K562 (cell line): ENCODE measurements at regions not wholly inside any gene's neighbourhood (a gene's known extent, or its start where the extent isn't known, plus 50 kb on each side); places are given as distances from the start of the nearest gene placed in this dataset.

Experiments
- ATAC-seq: fragments of 200-7000 bp; cut with Tn5 transposase; 3 replicates; pipeline ENCODE4 v1.9.1; 2020; ENCODE audit warnings: moderate library complexity
- BruUV-seq: library from RNA; stranded (reverse); fragments of 400-500 nt; replicated peaks from 2 replicates; lab custom pipeline; 2021; lab: Mats Ljungman, UMichigan
- CTCF ChIA-PET: fragments of 300-600 bp; formaldehyde crosslinking; extraction: SDS; loops from one replicate; lab custom pipeline; 2021; ENCODE audit warnings: low intra/inter-chr PET ratio; lab: Yijun Ruan, JAX
- POLR2A ChIA-PET: fragments of 300-600, 350-650 bp; sonication (Branson Sonifier 250); formaldehyde crosslinking; extraction: SDS; loops from one replicate; lab custom pipeline; 2021; ENCODE audit warnings: antibody characterized with exemption, inconsistent platforms; lab: Yijun Ruan, JAX
- DNase-seq, 4 experiments: peaks; one replicate each; pipeline versions ENCODE4 v3.0.0 to v3.0.0-alpha.2; 2011 to 2018; ENCODE audit warnings: low spot score in 3 of 4, mixed read lengths in 3 of 4; ENCODE audit errors: extremely low read depth in 1 of 4
- FAIRE-seq: peaks from 2 replicates; lab custom pipeline; 2011; peaks lifted over from hg19 to GRCh38; lab: Jason Lieb, UNC
- H2AFZ ChIP-seq: 2 replicates; pipeline ENCODE4 v1.6.0; 2011; ENCODE audit warnings: low read depth, low read length, control low read depth, inconsistent platforms
- H3K27ac ChIP-seq: fragments of 200-600 bp; 3 replicates; pipeline ENCODE4 v1.8.0; 2011; ENCODE audit warnings: low read depth, mild to moderate bottlenecking, control low read depth, inconsistent platforms, low read length, moderate library complexity, mixed read lengths; ENCODE audit errors: extremely low read depth
- H3K27me3 ChIP-seq, 2 experiments: fragments of 300-600 bp in 1 of 2; 2 replicates in 1 of 2; 3 replicates in 1 of 2; pipeline versions ENCODE4 v1.6.0 to v1.8.0; 2011; ENCODE audit warnings: inconsistent platforms in 2 of 2, low read length in 2 of 2, mild to moderate bottlenecking in 1 of 2, mixed read lengths in 1 of 2, moderate library complexity in 1 of 2; ENCODE audit not compliant: control insufficient read depth in 2 of 2, insufficient read depth in 2 of 2
- H3K36me3 ChIP-seq: fragments of 300-600 bp; 3 replicates; pipeline ENCODE4 v1.8.0; 2011; ENCODE audit warnings: mild to moderate bottlenecking, low read length, inconsistent platforms; ENCODE audit not compliant: control insufficient read depth, insufficient read depth
- H3K4me1 ChIP-seq, 2 experiments: fragments of 200-600 bp in 1 of 2; replicated peaks in 1 of 2; 2 replicates in 1 of 2; 3 replicates in 1 of 2; pipeline versions ENCODE4 v1.5.1 to v1.8.0; 2011; ENCODE audit warnings: inconsistent platforms in 2 of 2, low read length in 2 of 2, mild to moderate bottlenecking in 1 of 2, mixed read lengths in 1 of 2, moderate library complexity in 1 of 2; ENCODE audit not compliant: control insufficient read depth in 2 of 2, insufficient read depth in 2 of 2
- H3K4me2 ChIP-seq: 2 replicates; pipeline ENCODE4 v1.6.1; 2011; ENCODE audit warnings: low read length, control low read depth, inconsistent platforms, mixed read lengths; ENCODE audit not compliant: insufficient read depth
- H3K4me3 ChIP-seq: fragments of 200-600 bp; sonication (generic), shearing (Covaris generic); 2 replicates; pipeline ENCODE4 v1.5.1; 2016; ENCODE audit warnings: control low read depth, inconsistent platforms
- H3K79me2 ChIP-seq: fragments of 200-600 bp; 3 replicates; pipeline ENCODE4 v1.8.0; 2011; ENCODE audit warnings: low read length, inconsistent platforms; ENCODE audit not compliant: control insufficient read depth, insufficient read depth
- H3K9ac ChIP-seq, 2 experiments: 2 replicates each; pipeline versions ENCODE4 v1.6.0 to v1.6.1; 2011; ENCODE audit warnings: low read depth in 2 of 2, low read length in 2 of 2, control low read depth in 1 of 2, inconsistent platforms in 1 of 2, mild to moderate bottlenecking in 1 of 2, mixed read lengths in 1 of 2; ENCODE audit not compliant: insufficient read depth in 1 of 2
- H3K9me1 ChIP-seq: one replicate; pipeline ENCODE4 v1.6.0; 2011; ENCODE audit warnings: inconsistent platforms, mild to moderate bottlenecking, low read length, moderate library complexity; ENCODE audit not compliant: control insufficient read depth, insufficient read depth
- H3K9me3 ChIP-seq: replicated peaks from 2 replicates; pipeline ENCODE4 v1.5.1; 2011; ENCODE audit warnings: low read depth, low read length, inconsistent platforms; ENCODE audit not compliant: control insufficient read depth, insufficient read depth
- H4K20me1 ChIP-seq: replicated peaks from 2 replicates; pipeline ENCODE4 v1.6.1; 2011; ENCODE audit warnings: low read length, inconsistent platforms, mixed read lengths; ENCODE audit not compliant: control insufficient read depth, insufficient read depth
- ARHGAP35 ChIP-seq: fragments of 450-650 bp; IDR thresholded peaks from 2 replicates; pipeline ENCODE4 v1.6.1; 2018; ENCODE audit not compliant: partially characterized antibody
- ELF4 ChIP-seq: fragments of 450-650 bp; formaldehyde crosslinking; IDR thresholded peaks from 2 replicates; pipeline ENCODE4 v1.4.0; 2022; ENCODE audit warnings: missing genetic modification characterization
- L3MBTL2 ChIP-seq: fragments of 450-650 bp; IDR thresholded peaks from 2 replicates; pipeline ENCODE4 v1.6.1; 2016; ENCODE audit warnings: mild to moderate bottlenecking, moderate library complexity
- TAF7 ChIP-seq: fragments of 450-650 bp; IDR thresholded peaks from 2 replicates; pipeline ENCODE4 v1.6.1; 2016; ENCODE audit warnings: missing genetic modification characterization, missing compliant biosample characterization
- ZBTB7A ChIP-seq: IDR thresholded peaks from 2 replicates; pipeline ENCODE4 v1.6.1; 2011; ENCODE audit warnings: low read depth, mild to moderate bottlenecking, low read length, moderate library complexity, borderline replicate concordance; ENCODE audit not compliant: control insufficient read depth
- ZNF75A ChIP-seq: fragments of 450-650 bp; formaldehyde crosslinking; IDR thresholded peaks from 2 replicates; pipeline ENCODE4 v1.4.0; 2020; ENCODE audit warnings: mild to moderate bottlenecking
- WGBS: fragments of 100-300 bp; shearing (Covaris generic); methylation state at CpG from one replicate; pipeline ENCODE4 v1.1.6; 2016; ENCODE audit warnings: low coverage, mixed read lengths; ENCODE audit not compliant: insufficient coverage; ENCODE audit errors: missing lambda C conversion rate; 5-methylcytosine and 5-hydroxymethylcytosine counted together
- in situ Hi-C: fragments of 300-500 bp; cut with MboI; formaldehyde crosslinking; loops from 4 replicates; pipeline ENCODE4 v1.15.0; 2018; ENCODE audit warnings: inconsistent platforms, mixed read lengths
- intact Hi-C: fragments of 100-400 bp; cut with micrococcal nuclease; formaldehyde crosslinking; loops from 2 replicates; pipeline ENCODE4 v1.14.2; 2022
- TF ChIP-seq, protein P1 (sequence below): IDR thresholded peaks from 3 replicates; pipeline ENCODE4 v1.6.1; 2011; ENCODE audit warnings: borderline replicate concordance, mild to moderate bottlenecking, moderate library complexity; ENCODE audit not compliant: insufficient read length; ENCODE audit errors: extremely low read depth
- TF ChIP-seq, protein P2 (sequence below): sonication (generic); formaldehyde crosslinking; IDR thresholded peaks from 2 replicates; pipeline ENCODE4 v1.8.0; 2022; ENCODE audit warnings: missing genetic modification reagents, mild to moderate bottlenecking, moderate library complexity, borderline replicate concordance

DNA sequence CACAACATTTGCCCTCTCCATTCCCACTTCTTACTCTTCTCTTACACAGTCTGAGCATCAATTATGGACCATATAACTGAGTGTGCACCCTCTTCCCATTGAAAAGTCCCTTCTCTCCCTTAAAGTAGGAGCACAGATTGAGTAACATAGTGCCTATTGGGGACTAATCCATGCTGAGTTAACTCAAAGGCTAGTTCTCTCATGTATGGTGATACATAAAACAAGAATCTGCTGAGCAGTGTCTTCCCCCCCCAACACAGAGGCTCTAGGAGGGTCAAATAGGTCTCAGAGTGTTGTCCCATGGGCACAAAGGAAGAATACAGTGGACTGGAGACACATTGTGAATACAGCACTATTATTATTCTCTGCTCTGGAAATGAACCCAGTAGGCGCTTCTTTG, 274.6 kb upstream of the BOD1L1 start (continued):
- TF ChIP-seq, protein P1, sequence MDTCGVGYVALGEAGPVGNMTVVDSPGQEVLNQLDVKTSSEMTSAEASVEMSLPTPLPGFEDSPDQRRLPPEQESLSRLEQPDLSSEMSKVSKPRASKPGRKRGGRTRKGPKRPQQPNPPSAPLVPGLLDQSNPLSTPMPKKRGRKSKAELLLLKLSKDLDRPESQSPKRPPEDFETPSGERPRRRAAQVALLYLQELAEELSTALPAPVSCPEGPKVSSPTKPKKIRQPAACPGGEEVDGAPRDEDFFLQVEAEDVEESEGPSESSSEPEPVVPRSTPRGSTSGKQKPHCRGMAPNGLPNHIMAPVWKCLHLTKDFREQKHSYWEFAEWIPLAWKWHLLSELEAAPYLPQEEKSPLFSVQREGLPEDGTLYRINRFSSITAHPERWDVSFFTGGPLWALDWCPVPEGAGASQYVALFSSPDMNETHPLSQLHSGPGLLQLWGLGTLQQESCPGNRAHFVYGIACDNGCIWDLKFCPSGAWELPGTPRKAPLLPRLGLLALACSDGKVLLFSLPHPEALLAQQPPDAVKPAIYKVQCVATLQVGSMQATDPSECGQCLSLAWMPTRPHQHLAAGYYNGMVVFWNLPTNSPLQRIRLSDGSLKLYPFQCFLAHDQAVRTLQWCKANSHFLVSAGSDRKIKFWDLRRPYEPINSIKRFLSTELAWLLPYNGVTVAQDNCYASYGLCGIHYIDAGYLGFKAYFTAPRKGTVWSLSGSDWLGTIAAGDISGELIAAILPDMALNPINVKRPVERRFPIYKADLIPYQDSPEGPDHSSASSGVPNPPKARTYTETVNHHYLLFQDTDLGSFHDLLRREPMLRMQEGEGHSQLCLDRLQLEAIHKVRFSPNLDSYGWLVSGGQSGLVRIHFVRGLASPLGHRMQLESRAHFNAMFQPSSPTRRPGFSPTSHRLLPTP, result no peak
- TF ChIP-seq, protein P2, sequence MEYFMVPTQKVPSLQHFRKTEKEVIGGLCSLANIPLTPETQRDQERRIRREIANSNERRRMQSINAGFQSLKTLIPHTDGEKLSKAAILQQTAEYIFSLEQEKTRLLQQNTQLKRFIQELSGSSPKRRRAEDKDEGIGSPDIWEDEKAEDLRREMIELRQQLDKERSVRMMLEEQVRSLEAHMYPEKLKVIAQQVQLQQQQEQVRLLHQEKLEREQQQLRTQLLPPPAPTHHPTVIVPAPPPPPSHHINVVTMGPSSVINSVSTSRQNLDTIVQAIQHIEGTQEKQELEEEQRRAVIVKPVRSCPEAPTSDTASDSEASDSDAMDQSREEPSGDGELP (CRISPR knock-in tag), result no peak
- TF ChIP-seq, all 486 proteins: peak for 0

DNA sequence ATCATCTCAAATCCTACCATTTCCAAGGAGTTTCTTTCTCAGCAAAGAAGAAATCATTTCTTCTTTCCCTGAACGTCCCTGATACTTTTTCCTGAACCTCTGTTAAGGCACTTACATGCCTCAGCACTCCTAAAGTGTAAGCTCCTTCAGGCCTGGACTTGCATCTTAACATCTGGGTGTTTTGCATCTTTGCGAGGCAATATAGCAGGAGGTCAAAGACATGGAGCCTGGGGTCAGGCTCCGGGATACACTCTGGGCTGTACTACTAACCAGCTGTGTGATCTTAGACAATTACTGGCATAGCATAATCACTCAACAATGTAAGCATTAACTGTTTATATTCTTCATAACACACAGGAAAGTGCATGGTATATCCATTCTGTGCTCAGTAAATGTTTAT, 275.5 kb upstream of the BOD1L1 start:
- FAIRE-seq, result no peak
- ChIA-PET POLR2A (no interaction called here), CTCF (no interaction called here)
- 0% methylated on average over 3 of the region's 3 CpGs for WGBS
- Histone ChIP-seq H3K9me3 (no peaks in the 10 kb centered on the region), H3K4me3 (no peak overlapping the region), H3K4me2 (no peak overlapping the region), H3K79me2 (no peaks in the 10 kb centered on the region), H3K36me3 (no peaks in the 10 kb centered on the region), H3K9me1 (no peaks in the 10 kb centered on the region), H3K27me3 (no peaks in the 10 kb centered on the region), H3K4me1 (no peaks in the 10 kb centered on the region), H3K9ac (no peak overlapping the region), H2AFZ (no peak overlapping the region), H4K20me1 (no peaks in the 10 kb centered on the region), H3K27ac (no peak overlapping the region)
- intact Hi-C loops (no loop called here), in situ Hi-C loops (no loop called here)
- BruUV-seq, result no TSS peak
- no peak for DNase-seq
- no peak for ATAC-seq
- no peak for TF ChIP-seq L3MBTL2
- no peak for TF ChIP-seq ZBTB7A
- no peak for TF ChIP-seq ZNF75A (CRISPR knock-in tag)
- no peak for TF ChIP-seq ELF4 (CRISPR knock-in tag)
- TF ChIP-seq TAF7 (tag), result no peak
- TF ChIP-seq ARHGAP35, result no peak
- TF ChIP-seq, all 486 proteins: peak for 0
